HG02763 (cell line): ENCODE measurements at regions not wholly inside any gene's neighbourhood (a gene's known extent, or its start where the extent isn't known, plus 50 kb on each side); places are given as distances from the start of the nearest gene placed in this dataset.
"Not testable (repeated sequence)": the region's sequence is repeated elsewhere in the genome, so short reads cannot be mapped to it uniquely, and the experiment has no call there.

ENCODE experiments used
- ATAC-seq: cut with Tn5 transposase; IDR thresholded peaks from one replicate; pipeline ENCODE4 v1.9.1; 2021; ENCODE audit warnings: mild to moderate bottlenecking, moderate library complexity; ENCODE audit not compliant: unreplicated experiment

DNA sequence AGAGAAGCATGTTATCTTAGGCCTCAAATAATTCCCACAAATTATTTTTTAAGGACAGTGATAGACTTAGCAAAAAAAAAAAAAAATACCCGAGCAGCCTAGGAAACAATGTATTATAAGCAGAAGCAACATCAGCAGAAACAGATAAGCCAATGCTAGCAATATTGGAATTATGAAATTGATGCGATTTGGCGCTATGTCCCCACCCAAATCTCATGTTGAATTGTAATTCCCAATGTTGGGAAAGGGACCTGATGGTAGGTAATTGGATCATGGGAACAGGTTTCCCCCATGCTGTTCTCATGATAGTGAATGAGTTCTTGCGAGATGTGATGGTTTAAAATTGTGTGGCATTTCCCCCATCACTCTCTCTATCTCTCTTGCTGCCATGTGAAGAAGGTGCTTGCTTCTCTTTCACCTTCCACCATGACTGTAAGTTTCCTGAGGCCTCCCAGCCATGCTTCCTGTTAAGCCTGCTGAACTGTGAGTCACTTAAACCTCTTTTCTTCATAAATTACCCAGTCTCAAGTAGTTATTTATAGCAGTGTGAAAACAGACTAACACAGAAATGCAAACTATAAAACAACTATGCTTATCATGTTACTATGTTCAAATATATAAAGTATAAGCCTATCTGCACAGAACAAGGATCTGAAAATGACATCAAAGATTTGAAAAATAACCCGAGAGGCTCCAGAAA is 75.6 kb upstream of the HIVEP3 start:
- no peak for ATAC-seq

DNA sequence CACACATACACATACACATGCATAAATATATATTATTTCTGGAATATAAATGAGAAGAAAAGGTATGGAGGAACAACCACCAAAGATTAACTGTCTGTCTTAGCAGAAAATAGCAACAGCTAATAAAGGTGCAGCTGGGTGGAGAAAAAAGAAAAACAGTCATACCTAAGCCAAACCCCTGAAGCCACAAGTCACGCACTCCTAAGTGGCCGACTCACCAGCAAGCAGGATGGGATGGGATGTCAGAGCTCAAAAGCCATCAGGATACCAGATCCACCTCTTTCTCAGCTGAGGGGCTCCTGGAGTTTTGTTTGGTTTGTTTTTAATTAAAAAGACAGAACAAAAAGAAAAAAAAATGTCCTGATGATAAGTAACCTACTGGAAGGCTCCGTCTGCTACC is 64.7 kb upstream of the HIVEP3 start:
- no peak for ATAC-seq

DNA sequence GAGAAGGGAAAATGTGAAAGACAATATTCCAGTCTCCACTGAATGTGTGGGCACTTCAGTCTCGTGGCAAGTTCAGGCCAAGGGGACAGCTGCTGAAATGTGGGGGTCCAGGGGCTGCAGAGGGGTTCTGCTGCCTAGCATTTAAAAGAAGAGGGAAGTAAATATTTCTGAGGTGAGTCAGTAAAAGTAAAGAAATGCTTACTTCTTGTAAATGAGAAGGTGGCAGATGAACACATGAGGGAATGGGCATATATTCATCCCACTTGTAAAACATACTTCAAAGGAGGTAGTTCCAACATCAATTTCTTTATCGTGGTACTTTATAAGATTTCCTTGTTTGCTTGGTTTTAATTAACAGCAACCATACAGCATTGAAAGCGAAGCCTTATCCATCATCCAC is 63.1 kb upstream of the HIVEP3 start:
- ATAC-seq, result no peak

DNA sequence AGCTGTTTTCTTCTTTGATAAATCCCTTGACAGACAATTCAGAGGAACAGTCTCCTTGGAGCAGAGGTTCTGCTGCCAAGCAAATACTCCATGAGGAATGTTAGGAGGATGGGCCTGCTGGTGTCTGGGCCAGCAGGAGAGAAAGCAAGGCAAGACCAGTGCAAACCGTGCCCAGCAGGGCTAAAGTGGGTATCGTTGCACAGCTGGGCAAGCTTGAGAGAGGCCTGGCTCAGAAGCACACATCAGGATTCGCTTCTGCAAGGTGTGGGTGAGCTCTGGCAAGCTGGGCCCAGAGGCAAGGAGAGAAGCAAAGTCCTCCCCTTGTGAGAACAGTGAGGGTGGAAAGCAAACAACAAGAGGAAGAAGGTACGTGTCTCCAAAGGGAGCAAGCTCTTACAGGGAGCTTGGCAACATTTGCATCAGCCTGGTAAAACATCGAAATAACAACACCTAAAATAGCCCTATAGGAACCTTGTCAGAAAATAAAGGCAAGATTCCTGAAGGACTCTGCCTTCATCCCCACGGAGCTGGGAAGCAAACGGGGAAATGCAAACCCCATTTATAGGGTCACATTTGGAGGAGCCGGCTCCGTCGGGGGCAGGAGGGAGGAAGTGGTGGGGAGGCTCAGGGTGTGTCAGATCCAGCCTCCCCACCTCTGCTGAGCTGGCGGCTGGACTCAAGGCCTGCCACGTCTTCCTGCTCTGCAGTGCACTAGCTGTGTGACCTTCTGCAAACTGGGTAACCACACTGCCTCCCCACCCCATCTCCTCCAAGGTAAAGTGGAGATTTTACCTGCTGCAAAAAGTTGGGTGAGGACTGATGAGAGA is 62.3 kb upstream of the HIVEP3 start:
- ATAC-seq, result no peak

DNA sequence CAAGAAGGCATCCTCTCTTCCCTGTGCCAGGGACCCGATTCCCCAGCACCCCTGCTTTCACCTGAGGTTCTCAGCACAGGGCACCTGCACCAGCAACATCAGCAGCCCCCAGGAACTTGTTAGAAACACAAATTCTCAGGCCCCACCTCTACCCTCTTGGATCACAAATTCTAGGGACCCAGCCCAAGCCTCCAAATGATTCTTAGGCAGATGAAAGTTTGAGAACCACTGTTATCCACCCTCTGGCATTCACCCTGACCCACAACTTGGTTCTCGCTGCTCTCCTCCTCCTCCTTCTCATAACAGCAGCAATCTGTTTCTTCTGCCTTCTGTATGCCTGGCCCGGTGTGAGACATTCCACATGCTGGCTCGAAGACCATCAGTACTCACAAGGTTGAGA is 60.3 kb upstream of the HIVEP3 start:
- ATAC-seq, result no peak

DNA sequence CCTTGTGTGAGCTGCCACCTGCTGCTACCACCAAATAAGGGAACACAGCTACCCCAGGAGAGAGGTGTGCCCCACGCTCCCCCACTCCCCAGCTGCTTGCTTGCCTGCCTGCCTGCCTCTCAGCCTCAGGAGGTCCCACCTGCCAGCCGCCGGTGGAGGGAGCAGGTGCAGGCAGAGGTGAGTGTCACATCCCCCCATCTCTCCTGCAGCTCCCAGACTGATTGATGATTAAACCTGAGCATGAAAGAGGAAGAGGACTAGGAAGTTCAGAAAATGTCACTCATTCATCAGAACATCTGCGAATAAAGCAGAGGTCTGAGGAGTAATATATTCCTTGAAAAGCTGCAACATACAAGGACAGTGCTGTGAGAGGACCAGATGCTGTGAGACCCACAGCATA is 58.6 kb upstream of the HIVEP3 start:
- ATAC-seq, result no peak

DNA sequence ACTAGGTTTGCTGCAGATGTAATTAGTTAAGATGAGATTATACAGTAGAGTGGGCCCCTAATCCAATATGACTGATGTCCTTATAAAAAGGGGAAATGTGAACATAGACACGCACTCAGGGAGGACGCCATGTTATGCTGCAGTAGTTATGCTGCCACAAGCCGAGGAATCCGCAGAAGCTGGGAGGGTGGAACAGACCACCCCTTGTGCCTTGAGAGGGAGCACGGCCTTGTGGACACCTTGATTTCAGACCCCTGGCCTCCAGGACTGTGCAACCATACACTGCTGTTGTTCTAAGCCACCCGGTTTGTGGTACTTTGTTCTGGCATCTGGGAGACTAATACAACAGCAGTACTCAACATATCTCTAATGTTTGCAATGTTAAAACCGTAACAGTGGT is 57.9 kb upstream of the HIVEP3 start:
- no peak for ATAC-seq

DNA sequence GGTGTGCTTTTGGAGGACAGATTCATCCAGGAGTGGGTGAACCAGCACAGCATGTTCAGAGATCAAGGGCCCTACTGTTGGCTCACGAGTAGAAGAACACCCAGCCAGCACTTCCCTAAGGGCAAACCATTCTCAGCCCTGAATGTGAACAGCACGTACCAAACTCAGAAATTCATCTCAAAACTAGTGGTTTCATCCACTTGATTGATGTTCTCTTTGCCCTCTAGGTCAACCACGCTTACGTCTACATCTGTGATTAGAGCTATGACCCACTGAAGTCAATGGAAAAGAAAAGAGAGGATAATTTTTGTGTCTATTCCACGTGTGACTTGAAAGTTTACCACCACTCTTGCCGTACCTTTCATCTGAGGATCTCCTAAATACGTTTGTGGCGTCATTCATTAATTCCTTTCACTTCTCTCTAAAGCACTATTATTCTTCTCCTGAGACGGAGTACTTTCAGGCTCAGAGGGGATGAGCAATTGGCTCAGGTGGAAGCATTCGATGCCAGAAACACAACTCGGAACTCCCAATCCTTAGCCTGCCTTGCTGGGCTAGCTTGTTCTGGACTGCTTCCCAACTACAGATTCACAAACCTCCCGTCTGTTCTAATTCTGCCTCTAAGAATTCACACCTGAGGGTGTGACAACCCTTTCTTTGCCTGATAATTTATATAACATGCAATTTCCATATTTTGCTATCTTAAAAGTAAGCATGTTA is 57.3 kb upstream of the HIVEP3 start:
- no peak for ATAC-seq

DNA sequence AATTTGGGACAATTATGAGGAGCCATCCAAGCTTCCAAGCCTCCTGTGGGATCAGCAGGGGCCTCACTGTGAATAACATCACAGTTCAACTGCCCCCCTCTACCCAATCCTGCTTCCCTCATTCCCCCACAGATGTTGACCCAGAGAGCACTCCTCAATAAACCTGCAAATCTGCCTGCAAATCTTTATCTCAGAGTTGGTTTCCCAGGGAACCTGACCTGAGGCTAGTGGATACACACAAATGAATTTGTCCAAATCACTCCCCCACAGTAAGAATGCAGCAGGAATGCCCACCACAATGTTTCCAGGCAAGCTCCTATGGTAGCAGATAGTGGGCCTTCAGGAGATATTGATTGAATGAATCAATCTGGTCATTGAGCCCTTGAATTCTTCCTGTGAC is 56.4 kb upstream of the HIVEP3 start:
- ATAC-seq, result no peak

DNA sequence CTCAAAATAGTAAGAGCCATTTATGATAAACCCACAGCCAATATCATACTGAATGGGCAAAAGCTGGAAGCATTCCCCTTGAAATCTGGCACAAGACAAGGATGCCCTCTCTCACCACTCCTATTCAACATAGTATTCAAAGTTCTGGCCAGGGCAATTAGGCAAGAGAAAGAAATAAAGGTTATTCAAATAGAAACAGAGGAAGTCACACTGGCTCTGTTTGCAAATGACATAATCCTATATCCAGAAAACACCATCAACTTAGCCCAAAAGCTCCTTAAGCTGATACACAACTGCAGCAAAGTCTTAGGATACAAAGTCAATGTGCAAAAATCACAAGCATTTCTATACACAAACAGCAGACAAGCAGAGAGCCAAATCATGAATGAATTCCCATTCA is 49.8 kb upstream of the HIVEP3 start:
- not testable (repeated sequence) for ATAC-seq
